ENCODE measurements at regions not wholly inside any gene's neighbourhood (a gene's known extent, or its start where the extent isn't known, plus 50 kb on each side); places are given as distances from the start of the nearest gene placed in this dataset.

DNA sequence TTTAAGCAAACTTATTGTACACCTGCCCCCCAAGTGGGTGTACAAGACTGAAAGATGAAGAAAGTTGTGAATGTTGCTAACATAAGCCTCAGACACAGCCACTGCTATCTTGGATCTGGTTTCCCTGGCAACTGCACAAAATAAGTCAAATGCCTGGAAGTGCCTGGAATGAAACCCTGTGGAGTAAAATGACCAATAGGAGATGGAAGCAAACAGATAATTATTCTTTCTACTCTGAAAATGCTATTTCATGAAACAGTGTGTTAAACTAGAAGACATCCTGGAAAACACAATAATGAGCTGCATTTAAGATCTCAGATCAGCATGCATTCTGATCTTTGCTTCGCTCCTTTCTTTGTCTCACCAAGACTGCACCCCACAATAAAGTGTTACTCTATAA, 1016.0 kb downstream of the ARAP2 start:
- Histone ChIP-seq H2BK12ac (ENCODE audit: low read depth, low read length) (no peak overlapping the region), H3K4me1 (replicated peaks in 1 of 4; ENCODE audit: control insufficient read depth in 3 of 4, insufficient read depth in 4 of 4, low read length in 3 of 4) (no peaks in the 10 kb centered on the region), H3K18ac (ENCODE audit: extremely low read depth, low read length) (no peak overlapping the region), H2BK5ac (ENCODE audit: low read depth, low read length) (no peak overlapping the region), H4K5ac (ENCODE audit: insufficient read length, low read depth, low read length) (no peak overlapping the region), H3K23me2 (ENCODE audit: low read depth, low read length) (no peaks in the 10 kb centered on the region), H3K23ac (ENCODE audit: insufficient read length) (no peak overlapping the region), H3K79me1 (ENCODE audit: low read depth, low read length) (no peaks in the 10 kb centered on the region), H2AK5ac (ENCODE audit: low read depth, low read length) (no peak overlapping the region), H2BK15ac (ENCODE audit: low read length) (no peak overlapping the region), H3K27ac (ENCODE audit: low read depth, low read length) (no peak overlapping the region), H2BK120ac (replicated peaks; ENCODE audit: low read depth, low read length) (no peak overlapping the region), H3K4me2 (ENCODE audit: insufficient read depth in 1 of 2, low read depth in 2 of 2, low read length in 2 of 2) (no peak overlapping the region), H2BK20ac (ENCODE audit: low read length) (no peak overlapping the region), H4K20me1 (replicated peaks in 1 of 2; ENCODE audit: control insufficient read depth in 1 of 2, insufficient read depth in 2 of 2, low read length in 2 of 2) (no peaks in the 10 kb centered on the region), H3K79me2 (ENCODE audit: control insufficient read depth in 1 of 2, insufficient read depth in 2 of 2, low read length in 2 of 2) (no peaks in the 10 kb centered on the region), H3K27me3 (replicated peaks in 1 of 4; ENCODE audit: control insufficient read depth in 3 of 4, extremely low read depth in 1 of 4, insufficient read depth in 3 of 4, low read length in 3 of 4) (no peaks in the 10 kb centered on the region), H3K4me3 (ENCODE audit: extremely low read depth in 1 of 4, insufficient read depth in 2 of 4, low read depth in 3 of 4, low read length in 4 of 4) (no peak overlapping the region), H3K56ac (replicated peaks; ENCODE audit: insufficient read length, low read depth, low read length) (no peak overlapping the region), H3K4ac (replicated peaks; ENCODE audit: insufficient read length, low read depth, low read length) (no peak overlapping the region), H2AFZ (ENCODE audit: low read length) (no peak overlapping the region), H3K9ac (replicated peaks in 1 of 4; ENCODE audit: extremely low read depth in 1 of 4, low read depth in 3 of 4, low read length in 3 of 4) (no peak overlapping the region), H4K91ac (replicated peaks; ENCODE audit: insufficient read length, low read length) (no peak overlapping the region), H3K9me3 (ENCODE audit: insufficient read depth in 2 of 2, low read depth in 1 of 2, low read length in 1 of 2) (no peaks in the 10 kb centered on the region), H3K36me3 (ENCODE audit: control insufficient read depth in 2 of 4, insufficient read depth in 4 of 4, low read length in 3 of 4) (no peaks in the 10 kb centered on the region), H3K14ac (ENCODE audit: insufficient read length) (no peak overlapping the region), H4K8ac (ENCODE audit: extremely low read depth, insufficient read depth, low read length) (no peak overlapping the region)
- WGBS, 2 experiments (ENCODE audit: extremely low coverage in 1 of 2, insufficient coverage in 1 of 2, insufficient read length in 1 of 2, insufficient replicate concordance in 2 of 2, low coverage in 1 of 2, low lambda C conversion rate in 2 of 2, missing lambda C conversion rate in 1 of 2): 91% methylated on average over 1 of the region's 1 CpG; no CpG with 5 or more reads in 1 of the 2 experiments
- POLR2A ChIA-PET (ENCODE audit: partially characterized antibody): no interaction called here
- FAIRE-seq (no peak), DNase-seq (ENCODE audit: low read depth in 1 of 2, low spot score in 2 of 2) (no peak)
- CTCF ChIA-PET (ENCODE audit: partially characterized antibody): no interaction called here
- TF ChIP-seq HDAC6 (IDR thresholded peaks at IDR 0.05; ENCODE audit: low read depth, low read length) (no peak), TEAD4 (IDR thresholded peaks at IDR 0.05; ENCODE audit: low read depth, low read length) (no peak), TAF7 (optimal IDR thresholded peaks at IDR 0.05; ENCODE audit: borderline replicate concordance, low read depth, low read length) (no peak), GABPA (IDR thresholded peaks at IDR 0.05; ENCODE audit: borderline replicate concordance, insufficient read depth, low read length) (no peak), SIRT6 (IDR thresholded peaks at IDR 0.05; ENCODE audit: low read length) (no peak), TAF1 (IDR thresholded peaks at IDR 0.05; ENCODE audit: low read depth, low read length) (no peak), CHD2 (IDR thresholded peaks at IDR 0.05; ENCODE audit: low read length) (no peak), EZH2 (IDR thresholded peaks at IDR 0.05; ENCODE audit: low read depth, low read length, severe bottlenecking) (no peak), BRCA1 (IDR thresholded peaks at IDR 0.05; ENCODE audit: low read depth, low read length) (no peak), POLR2AphosphoS5 (IDR thresholded peaks at IDR 0.05; ENCODE audit: low read depth, low read length) (no peak), CREB1 (IDR thresholded peaks at IDR 0.05) (no peak), SP1 (IDR thresholded peaks at IDR 0.05; ENCODE audit: low read depth, low read length) (no peak)
- TF ChIP-seq, protein P1, sequence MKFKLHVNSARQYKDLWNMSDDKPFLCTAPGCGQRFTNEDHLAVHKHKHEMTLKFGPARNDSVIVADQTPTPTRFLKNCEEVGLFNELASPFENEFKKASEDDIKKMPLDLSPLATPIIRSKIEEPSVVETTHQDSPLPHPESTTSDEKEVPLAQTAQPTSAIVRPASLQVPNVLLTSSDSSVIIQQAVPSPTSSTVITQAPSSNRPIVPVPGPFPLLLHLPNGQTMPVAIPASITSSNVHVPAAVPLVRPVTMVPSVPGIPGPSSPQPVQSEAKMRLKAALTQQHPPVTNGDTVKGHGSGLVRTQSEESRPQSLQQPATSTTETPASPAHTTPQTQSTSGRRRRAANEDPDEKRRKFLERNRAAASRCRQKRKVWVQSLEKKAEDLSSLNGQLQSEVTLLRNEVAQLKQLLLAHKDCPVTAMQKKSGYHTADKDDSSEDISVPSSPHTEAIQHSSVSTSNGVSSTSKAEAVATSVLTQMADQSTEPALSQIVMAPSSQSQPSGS (IDR thresholded peaks at IDR 0.05; ENCODE audit: low read length): no peak
- TF ChIP-seq, protein P2, sequence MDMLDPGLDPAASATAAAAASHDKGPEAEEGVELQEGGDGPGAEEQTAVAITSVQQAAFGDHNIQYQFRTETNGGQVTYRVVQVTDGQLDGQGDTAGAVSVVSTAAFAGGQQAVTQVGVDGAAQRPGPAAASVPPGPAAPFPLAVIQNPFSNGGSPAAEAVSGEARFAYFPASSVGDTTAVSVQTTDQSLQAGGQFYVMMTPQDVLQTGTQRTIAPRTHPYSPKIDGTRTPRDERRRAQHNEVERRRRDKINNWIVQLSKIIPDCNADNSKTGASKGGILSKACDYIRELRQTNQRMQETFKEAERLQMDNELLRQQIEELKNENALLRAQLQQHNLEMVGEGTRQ (IDR thresholded peaks at IDR 0.05; ENCODE audit: low read length): no peak
